H9 (cell line): ENCODE measurements at regions not wholly inside any gene's neighbourhood (a gene's known extent, or its start where the extent isn't known, plus 50 kb on each side); places are given as distances from the start of the nearest gene placed in this dataset.

Experiments
- DNase-seq: peaks from one replicate; pipeline ENCODE4 v3.0.0-alpha.2; 2017
- H2AFZ ChIP-seq: one replicate; pipeline ENCODE4 v1.6.1; 2013; ENCODE audit warnings: mild to moderate bottlenecking, low read length, control low read depth, moderate library complexity
- H2AK5ac ChIP-seq: 2 replicates; pipeline ENCODE4 v1.6.1; 2013; ENCODE audit warnings: low read length, control low read depth, mixed read lengths; ENCODE audit not compliant: insufficient read length
- H2BK120ac ChIP-seq: one replicate; pipeline ENCODE4 v1.6.1; 2013; ENCODE audit warnings: low read depth, mild to moderate bottlenecking, low read length, control low read depth, inconsistent platforms; ENCODE audit not compliant: poor library complexity, severe bottlenecking
- H2BK12ac ChIP-seq: 2 replicates; pipeline ENCODE4 v1.6.1; 2013; ENCODE audit warnings: low read length, control low read depth, mixed read lengths, low read depth; ENCODE audit not compliant: insufficient read length
- H2BK15ac ChIP-seq: 2 replicates; pipeline ENCODE4 v1.6.1; 2013; ENCODE audit warnings: low read depth, low read length, control low read depth
- H2BK20ac ChIP-seq: one replicate; pipeline ENCODE4 v1.6.1; 2013; ENCODE audit warnings: low read depth, mild to moderate bottlenecking, low read length, control low read depth, inconsistent platforms; ENCODE audit not compliant: poor library complexity, severe bottlenecking
- H2BK5ac ChIP-seq: 2 replicates; pipeline ENCODE4 v1.6.1; 2013; ENCODE audit warnings: low read length, control low read depth, mixed read lengths; ENCODE audit not compliant: insufficient read length
- H3K14ac ChIP-seq: 2 replicates; pipeline ENCODE4 v1.6.1; 2013; ENCODE audit warnings: low read length, control low read depth; ENCODE audit not compliant: insufficient read depth
- H3K18ac ChIP-seq: 2 replicates; pipeline ENCODE4 v1.6.1; 2013; ENCODE audit warnings: low read depth, mild to moderate bottlenecking, mixed read lengths, low read length, control low read depth; ENCODE audit not compliant: insufficient read length
- H3K23ac ChIP-seq: 2 replicates; pipeline ENCODE4 v1.6.1; 2013; ENCODE audit warnings: low read length, control low read depth, mixed read lengths, low read depth; ENCODE audit not compliant: insufficient read length
- H3K23me2 ChIP-seq: 2 replicates; pipeline ENCODE4 v1.6.1; 2013; ENCODE audit warnings: low read depth, mild to moderate bottlenecking, mixed read lengths, low read length, control low read depth; ENCODE audit not compliant: insufficient read length, poor library complexity, severe bottlenecking
- H3K27ac ChIP-seq: 2 replicates; pipeline ENCODE4 v1.5.1; 2013; ENCODE audit warnings: low read length, control low read depth, mixed read lengths, low read depth; ENCODE audit not compliant: insufficient read length
- H3K27me3 ChIP-seq: 2 replicates; pipeline ENCODE4 v1.6.1; 2013; ENCODE audit warnings: low read length, control low read depth, inconsistent platforms; ENCODE audit not compliant: insufficient read depth
- H3K4ac ChIP-seq: 2 replicates; pipeline ENCODE4 v1.6.1; 2013; ENCODE audit warnings: low read depth, mild to moderate bottlenecking, control low read depth, inconsistent platforms, low read length, moderate library complexity
- H3K4me1 ChIP-seq: 2 replicates; pipeline ENCODE4 v1.6.1; 2013; ENCODE audit warnings: low read length, control low read depth, inconsistent platforms; ENCODE audit not compliant: insufficient read depth
- H3K4me2 ChIP-seq: 2 replicates; pipeline ENCODE4 v1.6.1; 2013; ENCODE audit warnings: low read length, control low read depth, mixed read lengths; ENCODE audit not compliant: insufficient read length, insufficient read depth
- H3K56ac ChIP-seq: 2 replicates; pipeline ENCODE4 v1.6.1; 2013; ENCODE audit warnings: low read depth, mild to moderate bottlenecking, mixed read lengths, low read length, control low read depth; ENCODE audit not compliant: insufficient read length
- H3K79me1 ChIP-seq: 2 replicates; pipeline ENCODE4 v1.6.1; 2013; ENCODE audit warnings: low read depth, mild to moderate bottlenecking, moderate library complexity, low read length, control low read depth, inconsistent platforms; ENCODE audit not compliant: insufficient read depth, poor library complexity, severe bottlenecking
- H3K79me2 ChIP-seq: 2 replicates; pipeline ENCODE4 v1.6.1; 2013; ENCODE audit warnings: low read length, control low read depth, inconsistent platforms; ENCODE audit not compliant: insufficient read depth
- H3K9ac ChIP-seq: 2 replicates; pipeline ENCODE4 v1.6.1; 2013; ENCODE audit warnings: low read length, control low read depth, mixed read lengths; ENCODE audit not compliant: insufficient read length; ENCODE audit errors: extremely low read depth
- H3K9me3 ChIP-seq: one replicate; pipeline ENCODE4 v1.6.1; 2013; ENCODE audit warnings: low read depth, low read length, inconsistent platforms; ENCODE audit not compliant: control insufficient read depth
- H3T11ph ChIP-seq: one replicate; pipeline ENCODE4 v1.6.1; 2013; ENCODE audit warnings: mild to moderate bottlenecking, low read length, control low read depth, inconsistent platforms
- H4K20me1 ChIP-seq: one replicate; pipeline ENCODE4 v1.6.1; 2013; ENCODE audit not compliant: control insufficient read depth, insufficient read length, insufficient read depth
- H4K5ac ChIP-seq: 2 replicates; pipeline ENCODE4 v1.6.1; 2013; ENCODE audit warnings: low read depth, mild to moderate bottlenecking, mixed read lengths, low read length, control low read depth; ENCODE audit not compliant: insufficient read length
- H4K8ac ChIP-seq: replicated peaks from 2 replicates; pipeline ENCODE4 v1.6.1; 2013; ENCODE audit warnings: low read length, control low read depth, mixed read lengths, low read depth; ENCODE audit not compliant: insufficient read length
- H4K91ac ChIP-seq: 2 replicates; pipeline ENCODE4 v1.6.1; 2013; ENCODE audit warnings: low read depth, mild to moderate bottlenecking, moderate library complexity, mixed read lengths, low read length, control low read depth; ENCODE audit not compliant: insufficient read length
- H3K27ac Mint-ChIP-seq, 3 experiments: 2 replicates in 2 of 3; 3 replicates in 1 of 3; pipeline ENCODE4 v1.8.0; 2020 to 2021; ENCODE audit warnings: mixed read lengths in 3 of 3, mild to moderate bottlenecking in 1 of 3, moderate library complexity in 1 of 3
- H3K27me3 Mint-ChIP-seq: 2 replicates; pipeline ENCODE4 v1.8.0; 2021; ENCODE audit warnings: low read depth, mild to moderate bottlenecking, moderate library complexity, mixed read lengths
- H3K36me3 Mint-ChIP-seq, 3 experiments: 2 replicates in 2 of 3; 3 replicates in 1 of 3; pipeline ENCODE4 v1.8.0; 2020 to 2021; ENCODE audit warnings: low read depth in 3 of 3, mixed read lengths in 3 of 3; ENCODE audit not compliant: insufficient read depth in 1 of 3
- H3K4me1 Mint-ChIP-seq, 2 experiments: 2 replicates each; pipeline ENCODE4 v1.8.0; 2020; ENCODE audit warnings: mixed read lengths in 2 of 2
- H3K4me3 Mint-ChIP-seq, 2 experiments: 2 replicates in 1 of 2; 3 replicates in 1 of 2; pipeline ENCODE4 v1.8.0; 2020 to 2021; ENCODE audit warnings: mild to moderate bottlenecking in 2 of 2, mixed read lengths in 2 of 2, moderate library complexity in 1 of 2
- H3K9me3 Mint-ChIP-seq, 2 experiments: 2 replicates in 1 of 2; 3 replicates in 1 of 2; pipeline ENCODE4 v1.8.0; 2020; ENCODE audit warnings: mild to moderate bottlenecking in 2 of 2, mixed read lengths in 2 of 2, moderate library complexity in 1 of 2
- CTCF ChIP-seq: fragments of 200-600 bp; sonication (generic); conservative IDR thresholded peaks from 3 replicates; pipeline ENCODE4 v1.8.0; 2021; ENCODE audit warnings: antibody characterized with exemption, mild to moderate bottlenecking

GRCh38 chr9:25948182-25948581, 269.9 kb upstream of the TUSC1 start:
- no peak overlapping the region for H3K4me3 Mint-ChIP-seq
- Histone ChIP-seq H3K27ac (no peak overlapping the region), H3K79me2 (no peaks in the 10 kb centered on the region), H2AK5ac (no peak overlapping the region), H3K4me1 (no peaks in the 10 kb centered on the region), H4K5ac (no peak overlapping the region), H3K27me3 (no peaks in the 10 kb centered on the region), H2BK15ac (no peak overlapping the region), H2AFZ (no peak overlapping the region), H2BK12ac (no peak overlapping the region), H3K18ac (no peak overlapping the region), H2BK120ac (no peak overlapping the region), H4K8ac (no peak overlapping the region), H3K23me2 (no peaks in the 10 kb centered on the region), H4K91ac (no peak overlapping the region), H2BK5ac (no peak overlapping the region), H3K4me2 (no peak overlapping the region), H3K9me3 (no peaks in the 10 kb centered on the region), H3K9ac (no peak overlapping the region), H3T11ph (no peak overlapping the region), H3K14ac (no peak overlapping the region), H3K79me1 (no peaks in the 10 kb centered on the region), H3K56ac (no peak overlapping the region), H3K23ac (no peak overlapping the region), H3K4ac (no peak overlapping the region), H2BK20ac (no peak overlapping the region), H4K20me1 (no peaks in the 10 kb centered on the region)
- DNase-seq: no peak
- peaks cover 9 to 18% of the 10 kb centered on the region in 2 experiments; a peak in 4 of 5 replicates for H3K9me3 Mint-ChIP-seq
- no peaks in the 10 kb centered on the region for H3K4me1 Mint-ChIP-seq
- no peak for TF ChIP-seq CTCF
- no peaks in the 10 kb centered on the region for H3K27me3 Mint-ChIP-seq
- peaks cover 0 to 12% (median 4%) of the 10 kb centered on the region in 3 experiments; a peak in 4 of 7 replicates for H3K36me3 Mint-ChIP-seq
- no peak overlapping the region for H3K27ac Mint-ChIP-seq
